ENCODE measurements at regions not wholly inside any gene's neighbourhood (a gene's known extent, or its start where the extent isn't known, plus 50 kb on each side); places are given as distances from the start of the nearest gene placed in this dataset.

GRCh38 chrX:46330513-46330912, 214.7 kb downstream of the ZNF674 start (continued):
- TF ChIP-seq HES2 (IDR thresholded peaks at IDR 0.05) (no peak), BCL3 (IDR thresholded peaks at IDR 0.05) (no peak), CBX2 (IDR thresholded peaks at IDR 0.05; ENCODE audit: borderline replicate concordance, low read depth) (no peak), HOXB5 (CRISPR knock-in tag; IDR thresholded peaks at IDR 0.05) (peak; percentile 74; the same call in 1 of the 2 replicates), HDAC2 (IDR thresholded peaks at IDR 0.05) (no peak), CBX8 (IDR thresholded peaks at IDR 0.05) (no peak), FOSB (CRISPR knock-in tag; IDR thresholded peaks at IDR 0.05) (peak; percentile 60; the same call in 1 of the 2 replicates), HOXB13 (CRISPR knock-in tag; IDR thresholded peaks at IDR 0.05; ENCODE audit: low read depth) (peak; percentile 93), CHD2 (IDR thresholded peaks at IDR 0.05; ENCODE audit: low read length, partially characterized antibody) (no peak)

- ATAC-seq (no peak), FAIRE-seq (no peak), DNase-seq (ENCODE audit: low read depth in 1 of 2, low spot score in 1 of 2) (no peak)
- TF ChIP-seq EHF (CRISPR knock-in tag; IDR thresholded peaks at IDR 0.05) (peak; percentile 89), RCOR1 (IDR thresholded peaks at IDR 0.05; ENCODE audit: low read depth, low read length) (no peak), ELK1 (IDR thresholded peaks at IDR 0.05; ENCODE audit: low read depth, low read length) (no peak), HOXB5 (CRISPR knock-in tag; IDR thresholded peaks at IDR 0.05) (0 out of 2 replicates have a peak, but pooled peaks have one; percentile 75), ZFP36 (IDR thresholded peaks at IDR 0.05; ENCODE audit: borderline replicate concordance, partially characterized antibody) (no peak), NPAS2 (CRISPR knock-in tag; IDR thresholded peaks at IDR 0.05; ENCODE audit: borderline replicate concordance) (no peak), ZNF302 (CRISPR knock-in tag; IDR thresholded peaks at IDR 0.05) (peak; percentile 86; the same call in 1 of the 2 replicates), FOXS1 (CRISPR knock-in tag; IDR thresholded peaks at IDR 0.05) (peak; percentile 13; the same call in 1 of the 2 replicates), SREBF2 (IDR thresholded peaks at IDR 0.05) (no peak), EP300 (IDR thresholded peaks at IDR 0.05) (no peak), REST (IDR thresholded peaks at IDR 0.05) (no peak), MAFK (IDR thresholded peaks at IDR 0.05; ENCODE audit: partially characterized antibody) (no peak), HOXB13 (CRISPR knock-in tag; IDR thresholded peaks at IDR 0.05; ENCODE audit: low read depth) (peak; percentile 90), RAD21 (conservative IDR thresholded peaks at IDR 0.05 in 1 of 2, IDR thresholded peaks at IDR 0.05 in 1 of 2) (no peak)
- POLR2A ChIA-PET: interaction anchor here (1.0 to 1.3 kb wide), 3 partner anchors 48 to 519 kb away, joined by 3 to 6 read pairs (median 4); no protein-coding TSS in a partner anchor
- peak overlapping the region; percentile 82 for H3K4me2 ChIP-seq
- peaks cover 59% of the 10 kb centered on the region for H3K4me1 ChIP-seq
- CTCF ChIA-PET: interaction anchor here (0.9 to 2.5 kb wide), 2 partner anchors 49 to 817 kb away, joined by 3 to 15 read pairs; no protein-coding TSS in a partner anchor
- H3K9me3 ChIP-seq: peaks cover 15% of the 10 kb centered on the region
- H3K27ac ChIP-seq: peak overlapping the region; percentile 93 to 99
- no peak overlapping the region for H3K4me3 ChIP-seq
- WGBS (ENCODE audit: missing lambda C conversion rate): 40% methylated on average over 1 of the region's 1 CpG
Measured at GRCh38 chrX:46328133-46328532, 217.1 kb downstream of the ZNF674 start.
